HepG2 (cell line): ENCODE measurements at regions not wholly inside any gene's neighbourhood (a gene's known extent, or its start where the extent isn't known, plus 50 kb on each side); places are given as distances from the start of the nearest gene placed in this dataset.

Experiments used
- ATAC-seq: fragments of 200-7000 bp; cut with Tn5 transposase; 3 replicates; pipeline ENCODE4 v1.9.1; 2020; ENCODE audit warnings: mild to moderate bottlenecking, moderate library complexity
- BruUV-seq: library from RNA; stranded (reverse); fragments of 400-500 nt; replicated peaks from 2 replicates; lab custom pipeline; 2021; lab: Mats Ljungman, UMichigan
- CTCF ChIA-PET: fragments of 300-600 bp; formaldehyde crosslinking; extraction: SDS; loops from one replicate; lab custom pipeline; 2021; ENCODE audit warnings: low total read pairs, inconsistent platforms, low intra/inter-chr PET ratio; lab: Yijun Ruan, JAX
- POLR2A ChIA-PET: fragments of 350-600 bp; sonication (Branson Sonifier 250); formaldehyde crosslinking; loops from one replicate; lab custom pipeline; 2020; ENCODE audit warnings: antibody characterized with exemption, inconsistent platforms; lab: Yijun Ruan, JAX
- DNase-seq: peaks from one replicate; pipeline ENCODE4 v3.0.0-alpha.2; 2015; ENCODE audit warnings: low spot score
- FAIRE-seq: peaks from 3 replicates; lab custom pipeline; 2011; peaks lifted over from hg19 to GRCh38; lab: Jason Lieb, UNC
- H2AFZ ChIP-seq: one replicate; pipeline ENCODE4 v1.6.1; 2011; ENCODE audit warnings: low read length, inconsistent platforms
- H3K27ac ChIP-seq: fragments of 300-600 bp; 3 replicates; pipeline ENCODE4 v1.8.0; 2011; ENCODE audit warnings: mixed run types, mild to moderate bottlenecking, mixed read lengths, low read length, inconsistent platforms; ENCODE audit not compliant: insufficient read depth; ENCODE audit errors: extremely low read length
- H3K27me3 ChIP-seq, 2 experiments: fragments of 200-600 bp in 1 of 2; 2 replicates in 1 of 2; 3 replicates in 1 of 2; pipeline versions ENCODE4 v1.6.0 to v1.8.0; 2011; ENCODE audit warnings: low read length in 2 of 2, mild to moderate bottlenecking in 2 of 2, moderate library complexity in 2 of 2, inconsistent platforms in 1 of 2; ENCODE audit not compliant: insufficient read depth in 2 of 2, control insufficient read depth in 1 of 2
- H3K36me3 ChIP-seq, 2 experiments: fragments of 200-600 bp in 1 of 2; replicated peaks in 1 of 2; 2 replicates in 1 of 2; 3 replicates in 1 of 2; pipeline versions ENCODE4 v1.5.1 to v1.8.0; 2011; ENCODE audit warnings: low read length in 2 of 2, inconsistent platforms in 1 of 2; ENCODE audit not compliant: insufficient read depth in 2 of 2, control insufficient read depth in 1 of 2
- H3K4me1 ChIP-seq: 2 replicates; pipeline ENCODE4 v1.5.1; 2012; ENCODE audit warnings: low read length, inconsistent platforms; ENCODE audit not compliant: insufficient read depth
- H3K4me2 ChIP-seq: 2 replicates; pipeline ENCODE4 v1.6.0; 2011; ENCODE audit warnings: low read depth, low read length, inconsistent platforms
- H3K4me3 ChIP-seq, 3 experiments: fragments of 200-600 bp in 1 of 3; sonication (generic), shearing (Covaris generic) in 1 of 3; replicated peaks in 1 of 3; 2 replicates each; pipeline ENCODE4 v1.5.1; 2011 to 2016; ENCODE audit warnings: low read length in 3 of 3, inconsistent platforms in 2 of 3, low read depth in 2 of 3, mild to moderate bottlenecking in 2 of 3, control low read depth in 1 of 3, mixed read lengths in 1 of 3; ENCODE audit not compliant: insufficient read depth in 1 of 3
- H3K79me2 ChIP-seq: one replicate; pipeline ENCODE4 v1.6.1; 2011; ENCODE audit warnings: low read length, inconsistent platforms; ENCODE audit not compliant: insufficient read depth
- H3K9ac ChIP-seq: 2 replicates; pipeline ENCODE4 v1.6.0; 2011; ENCODE audit warnings: mild to moderate bottlenecking, low read depth, low read length, inconsistent platforms; ENCODE audit not compliant: insufficient read depth
- H3K9me3 ChIP-seq: 2 replicates; pipeline ENCODE4 v1.5.1; 2012; ENCODE audit warnings: mild to moderate bottlenecking, low read length
- H4K20me1 ChIP-seq: 2 replicates; pipeline ENCODE4 v1.6.0; 2011; ENCODE audit warnings: inconsistent platforms, mild to moderate bottlenecking, low read length, moderate library complexity; ENCODE audit not compliant: insufficient read depth
- DMAP1 ChIP-seq: IDR thresholded peaks from 2 replicates; pipeline ENCODE4 v1.6.1; 2016
- SALL1 ChIP-seq: sonication (generic); formaldehyde crosslinking; IDR thresholded peaks from 2 replicates; pipeline ENCODE4 v1.8.0; 2022; ENCODE audit warnings: mild to moderate bottlenecking, missing genetic modification reagents
- ZNF230 ChIP-seq: sonication (generic); formaldehyde crosslinking; IDR thresholded peaks from 2 replicates; pipeline ENCODE4 v1.4.0; 2020; ENCODE audit warnings: mild to moderate bottlenecking, missing genetic modification reagents
- ZNF430 ChIP-seq: sonication (generic); formaldehyde crosslinking; IDR thresholded peaks from 2 replicates; pipeline ENCODE4 v1.9.0; 2021; ENCODE audit warnings: mild to moderate bottlenecking, missing genetic modification reagents
- ZNF614 ChIP-seq: IDR thresholded peaks from 2 replicates; pipeline ENCODE4 v1.6.1; 2018; ENCODE audit warnings: missing biosample characterization, missing genetic modification reagents, inconsistent platforms, borderline replicate concordance
- ZNF709 ChIP-seq: sonication (generic); formaldehyde crosslinking; IDR thresholded peaks from 2 replicates; pipeline ENCODE4 v1.5.0; 2020; ENCODE audit warnings: mild to moderate bottlenecking, missing genetic modification reagents
- ZSCAN22 ChIP-seq: sonication (generic); formaldehyde crosslinking; IDR thresholded peaks from 2 replicates; pipeline ENCODE4 v1.4.0; 2020; ENCODE audit warnings: mild to moderate bottlenecking, missing genetic modification reagents
- WGBS: methylation state at CpG from one replicate; pipeline ENCODE4 v1.1.6; 2017; ENCODE audit warnings: low lambda C conversion rate; 5-methylcytosine and 5-hydroxymethylcytosine counted together
- in situ Hi-C: cut with HindIII; loops from 2 replicates; pipeline ENCODE4 v1.10.0; 2017; ENCODE audit warnings: low pct_unique_long_range_greater_than_20kb; ENCODE audit not compliant: extremely low pct_ligation_motif_present
- intact Hi-C: fragments of 100-400 bp; cut with micrococcal nuclease; formaldehyde crosslinking; loops from one replicate; pipeline ENCODE4 v1.10.0; 2022; ENCODE audit not compliant: unreplicated experiment
- TF ChIP-seq, protein P1 (sequence below), 2 experiments: sonication (generic) in 1 of 2; formaldehyde crosslinking in 1 of 2; IDR thresholded peaks; 2 replicates each; pipeline versions ENCODE4 v1.4.0 to v1.6.1; 2016 to 2020; ENCODE audit warnings: borderline replicate concordance in 1 of 2, low read depth in 1 of 2, mild to moderate bottlenecking in 1 of 2, missing genetic modification reagents in 1 of 2
- TF ChIP-seq, protein P2 (sequence below): sonication (generic); formaldehyde crosslinking; IDR thresholded peaks from 2 replicates; pipeline ENCODE4 v1.5.0; 2020; ENCODE audit warnings: mild to moderate bottlenecking, low read depth, missing genetic modification reagents, borderline replicate concordance
- TF ChIP-seq, protein P3 (sequence below): sonication (generic); formaldehyde crosslinking; IDR thresholded peaks from 2 replicates; pipeline ENCODE4 v1.4.0; 2020; ENCODE audit warnings: missing genetic modification reagents, borderline replicate concordance
- TF ChIP-seq, protein P4 (sequence below): sonication (generic); formaldehyde crosslinking; IDR thresholded peaks from 2 replicates; pipeline ENCODE4 v1.5.1; 2020; ENCODE audit warnings: mild to moderate bottlenecking, missing genetic modification reagents, borderline replicate concordance

DNA sequence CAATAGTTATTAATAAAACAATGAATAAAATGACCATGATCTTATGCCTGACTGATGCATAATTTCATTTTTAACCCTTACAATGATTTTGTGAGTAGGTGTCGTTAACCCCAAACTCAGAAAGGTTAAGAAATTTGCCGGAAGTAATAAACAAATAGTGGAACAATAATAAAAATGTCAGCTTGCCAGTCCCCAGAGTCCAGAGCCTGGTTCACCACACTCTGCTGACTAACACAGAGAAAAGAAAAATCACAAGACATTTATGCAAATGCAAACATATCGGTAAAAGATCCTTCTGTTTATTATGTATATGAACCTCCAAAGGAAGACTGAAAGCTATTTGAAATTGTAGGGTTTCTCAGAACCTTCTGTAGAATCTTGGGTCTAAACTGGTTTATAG, 563.7 kb downstream of the EFNB2 start:
- Histone ChIP-seq H3K4me3 (no peak overlapping the region), H3K36me3 (no peaks in the 10 kb centered on the region), H3K4me1 (no peaks in the 10 kb centered on the region), H3K4me2 (no peak overlapping the region), H3K9me3 (peaks cover 6% of the 10 kb centered on the region), H3K27ac (no peak overlapping the region), H3K9ac (no peak overlapping the region), H2AFZ (no peak overlapping the region), H3K27me3 (no peaks in the 10 kb centered on the region; a peak in 1 of 5 replicates), H4K20me1 (no peaks in the 10 kb centered on the region), H3K79me2 (no peaks in the 10 kb centered on the region)
- in situ Hi-C loops, result no loop called here
- intact Hi-C loops, result no loop called here
- FAIRE-seq (no peak), DNase-seq (no peak), ATAC-seq (no peak)
- POLR2A ChIA-PET, result no interaction called here
- WGBS, result 11% methylated on average over 3 of the region's 3 CpGs
- BruUV-seq, result no TSS peak
- CTCF ChIA-PET, result no interaction called here
- TF ChIP-seq ZNF614, result no peak
- TF ChIP-seq, protein P1, sequence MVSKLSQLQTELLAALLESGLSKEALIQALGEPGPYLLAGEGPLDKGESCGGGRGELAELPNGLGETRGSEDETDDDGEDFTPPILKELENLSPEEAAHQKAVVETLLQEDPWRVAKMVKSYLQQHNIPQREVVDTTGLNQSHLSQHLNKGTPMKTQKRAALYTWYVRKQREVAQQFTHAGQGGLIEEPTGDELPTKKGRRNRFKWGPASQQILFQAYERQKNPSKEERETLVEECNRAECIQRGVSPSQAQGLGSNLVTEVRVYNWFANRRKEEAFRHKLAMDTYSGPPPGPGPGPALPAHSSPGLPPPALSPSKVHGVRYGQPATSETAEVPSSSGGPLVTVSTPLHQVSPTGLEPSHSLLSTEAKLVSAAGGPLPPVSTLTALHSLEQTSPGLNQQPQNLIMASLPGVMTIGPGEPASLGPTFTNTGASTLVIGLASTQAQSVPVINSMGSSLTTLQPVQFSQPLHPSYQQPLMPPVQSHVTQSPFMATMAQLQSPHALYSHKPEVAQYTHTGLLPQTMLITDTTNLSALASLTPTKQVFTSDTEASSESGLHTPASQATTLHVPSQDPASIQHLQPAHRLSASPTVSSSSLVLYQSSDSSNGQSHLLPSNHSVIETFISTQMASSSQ (IDR thresholded peaks at IDR 0.05; ENCODE audit: low read depth), result no peak
- TF ChIP-seq, protein P1 (CRISPR knock-in tag; IDR thresholded peaks at IDR 0.05; ENCODE audit: borderline replicate concordance), result no peak
- no peak for TF ChIP-seq ZNF230 (CRISPR knock-in tag)
- TF ChIP-seq, protein P2, sequence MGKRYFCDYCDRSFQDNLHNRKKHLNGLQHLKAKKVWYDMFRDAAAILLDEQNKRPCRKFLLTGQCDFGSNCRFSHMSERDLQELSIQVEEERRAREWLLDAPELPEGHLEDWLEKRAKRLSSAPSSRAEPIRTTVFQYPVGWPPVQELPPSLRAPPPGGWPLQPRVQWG, result no peak
- no peak for TF ChIP-seq ZNF709 (CRISPR knock-in tag)
- TF ChIP-seq, protein P3, sequence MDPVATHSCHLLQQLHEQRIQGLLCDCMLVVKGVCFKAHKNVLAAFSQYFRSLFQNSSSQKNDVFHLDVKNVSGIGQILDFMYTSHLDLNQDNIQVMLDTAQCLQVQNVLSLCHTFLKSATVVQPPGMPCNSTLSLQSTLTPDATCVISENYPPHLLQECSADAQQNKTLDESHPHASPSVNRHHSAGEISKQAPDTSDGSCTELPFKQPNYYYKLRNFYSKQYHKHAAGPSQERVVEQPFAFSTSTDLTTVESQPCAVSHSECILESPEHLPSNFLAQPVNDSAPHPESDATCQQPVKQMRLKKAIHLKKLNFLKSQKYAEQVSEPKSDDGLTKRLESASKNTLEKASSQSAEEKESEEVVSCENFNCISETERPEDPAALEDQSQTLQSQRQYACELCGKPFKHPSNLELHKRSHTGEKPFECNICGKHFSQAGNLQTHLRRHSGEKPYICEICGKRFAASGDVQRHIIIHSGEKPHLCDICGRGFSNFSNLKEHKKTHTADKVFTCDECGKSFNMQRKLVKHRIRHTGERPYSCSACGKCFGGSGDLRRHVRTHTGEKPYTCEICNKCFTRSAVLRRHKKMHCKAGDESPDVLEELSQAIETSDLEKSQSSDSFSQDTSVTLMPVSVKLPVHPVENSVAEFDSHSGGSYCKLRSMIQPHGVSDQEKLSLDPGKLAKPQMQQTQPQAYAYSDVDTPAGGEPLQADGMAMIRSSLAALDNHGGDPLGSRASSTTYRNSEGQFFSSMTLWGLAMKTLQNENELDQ, result no peak
- no peak for TF ChIP-seq DMAP1 (CRISPR knock-in tag)
- no peak for TF ChIP-seq ZNF430
- TF ChIP-seq, protein P4, sequence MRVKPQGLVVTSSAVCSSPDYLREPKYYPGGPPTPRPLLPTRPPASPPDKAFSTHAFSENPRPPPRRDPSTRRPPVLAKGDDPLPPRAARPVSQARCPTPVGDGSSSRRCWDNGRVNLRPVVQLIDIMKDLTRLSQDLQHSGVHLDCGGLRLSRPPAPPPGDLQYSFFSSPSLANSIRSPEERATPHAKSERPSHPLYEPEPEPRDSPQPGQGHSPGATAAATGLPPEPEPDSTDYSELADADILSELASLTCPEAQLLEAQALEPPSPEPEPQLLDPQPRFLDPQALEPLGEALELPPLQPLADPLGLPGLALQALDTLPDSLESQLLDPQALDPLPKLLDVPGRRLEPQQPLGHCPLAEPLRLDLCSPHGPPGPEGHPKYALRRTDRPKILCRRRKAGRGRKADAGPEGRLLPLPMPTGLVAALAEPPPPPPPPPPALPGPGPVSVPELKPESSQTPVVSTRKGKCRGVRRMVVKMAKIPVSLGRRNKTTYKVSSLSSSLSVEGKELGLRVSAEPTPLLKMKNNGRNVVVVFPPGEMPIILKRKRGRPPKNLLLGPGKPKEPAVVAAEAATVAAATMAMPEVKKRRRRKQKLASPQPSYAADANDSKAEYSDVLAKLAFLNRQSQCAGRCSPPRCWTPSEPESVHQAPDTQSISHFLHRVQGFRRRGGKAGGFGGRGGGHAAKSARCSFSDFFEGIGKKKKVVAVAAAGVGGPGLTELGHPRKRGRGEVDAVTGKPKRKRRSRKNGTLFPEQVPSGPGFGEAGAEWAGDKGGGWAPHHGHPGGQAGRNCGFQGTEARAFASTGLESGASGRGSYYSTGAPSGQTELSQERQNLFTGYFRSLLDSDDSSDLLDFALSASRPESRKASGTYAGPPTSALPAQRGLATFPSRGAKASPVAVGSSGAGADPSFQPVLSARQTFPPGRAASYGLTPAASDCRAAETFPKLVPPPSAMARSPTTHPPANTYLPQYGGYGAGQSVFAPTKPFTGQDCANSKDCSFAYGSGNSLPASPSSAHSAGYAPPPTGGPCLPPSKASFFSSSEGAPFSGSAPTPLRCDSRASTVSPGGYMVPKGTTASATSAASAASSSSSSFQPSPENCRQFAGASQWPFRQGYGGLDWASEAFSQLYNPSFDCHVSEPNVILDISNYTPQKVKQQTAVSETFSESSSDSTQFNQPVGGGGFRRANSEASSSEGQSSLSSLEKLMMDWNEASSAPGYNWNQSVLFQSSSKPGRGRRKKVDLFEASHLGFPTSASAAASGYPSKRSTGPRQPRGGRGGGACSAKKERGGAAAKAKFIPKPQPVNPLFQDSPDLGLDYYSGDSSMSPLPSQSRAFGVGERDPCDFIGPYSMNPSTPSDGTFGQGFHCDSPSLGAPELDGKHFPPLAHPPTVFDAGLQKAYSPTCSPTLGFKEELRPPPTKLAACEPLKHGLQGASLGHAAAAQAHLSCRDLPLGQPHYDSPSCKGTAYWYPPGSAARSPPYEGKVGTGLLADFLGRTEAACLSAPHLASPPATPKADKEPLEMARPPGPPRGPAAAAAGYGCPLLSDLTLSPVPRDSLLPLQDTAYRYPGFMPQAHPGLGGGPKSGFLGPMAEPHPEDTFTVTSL, result no peak
- TF ChIP-seq SALL1, result no peak
- TF ChIP-seq ZSCAN22 (CRISPR knock-in tag), result no peak
